ENCODE measurements at regions not wholly inside any gene's neighbourhood (a gene's known extent, or its start where the extent isn't known, plus 50 kb on each side); places are given as distances from the start of the nearest gene placed in this dataset.
"Not testable (repeated sequence)": the region's sequence is repeated elsewhere in the genome, so short reads cannot be mapped to it uniquely, and the experiment has no call there.

GRCh38 chr1:118453856-118454255 is 268.8 kb upstream of the SPAG17 start:
- DNase-seq (ENCODE audit: low spot score): not testable (repeated sequence)

- no peak for DNase-seq (ENCODE audit: low spot score)
Measured at GRCh38 chr1:118445156-118445555, 260.1 kb upstream of the SPAG17 start.

- no peak for DNase-seq (ENCODE audit: low spot score)
Measured at GRCh38 chr1:118442214-118442613, 257.2 kb upstream of the SPAG17 start.

GRCh38 chr1:118437664-118438063 is 252.6 kb upstream of the SPAG17 start:
- no peak for DNase-seq (ENCODE audit: low spot score)

GRCh38 chr1:118429856-118430255 is 244.8 kb upstream of the SPAG17 start:
- no peak for DNase-seq (ENCODE audit: low spot score)

- no peak for DNase-seq (ENCODE audit: low spot score)
Measured at GRCh38 chr1:118421868-118422350, 236.9 kb upstream of the SPAG17 start.

- DNase-seq (ENCODE audit: low spot score): no peak
Measured at GRCh38 chr1:118404024-118404423, 219.0 kb upstream of the SPAG17 start.

GRCh38 chr1:118397496-118397859 is 212.4 kb upstream of the SPAG17 start:
- DNase-seq (ENCODE audit: low spot score): no peak

GRCh38 chr1:118396829-118397495 is 211.9 kb upstream of the SPAG17 start:
- DNase-seq (ENCODE audit: low spot score): no peak

- DNase-seq (ENCODE audit: low spot score): no peak
Measured at GRCh38 chr1:118396279-118396678, 211.3 kb upstream of the SPAG17 start.

- DNase-seq (ENCODE audit: low spot score): no peak
Measured at GRCh38 chr1:118395430-118395991, 210.5 kb upstream of the SPAG17 start.

GRCh38 chr1:118390955-118391354 is 205.9 kb upstream of the SPAG17 start:
- no peak for DNase-seq (ENCODE audit: low spot score)

- no peak for DNase-seq (ENCODE audit: low spot score)
Measured at GRCh38 chr1:118388301-118388959, 203.4 kb upstream of the SPAG17 start.

- no peak for DNase-seq (ENCODE audit: low spot score)
Measured at GRCh38 chr1:118381197-118381869, 196.3 kb upstream of the SPAG17 start.

GRCh38 chr1:118377183-118377582 is 192.2 kb upstream of the SPAG17 start:
- DNase-seq (ENCODE audit: low spot score): not testable (repeated sequence)

GRCh38 chr1:118371612-118372011 is 186.6 kb upstream of the SPAG17 start:
- no peak for DNase-seq (ENCODE audit: low spot score)

GRCh38 chr1:118370861-118371260 is 185.8 kb upstream of the SPAG17 start:
- DNase-seq (ENCODE audit: low spot score): no peak

- no peak for DNase-seq (ENCODE audit: low spot score)
Measured at GRCh38 chr1:118366286-118366685, 181.3 kb upstream of the SPAG17 start.

- no peak for DNase-seq (ENCODE audit: low spot score)
Measured at GRCh38 chr1:118364882-118365281, 179.9 kb upstream of the SPAG17 start.

- DNase-seq (ENCODE audit: low spot score): no peak
Measured at GRCh38 chr1:118363396-118363795, 178.4 kb upstream of the SPAG17 start.

GRCh38 chr1:118360817-118361216 is 175.8 kb upstream of the SPAG17 start:
- no peak for DNase-seq (ENCODE audit: low spot score)

GRCh38 chr1:118346936-118347335 is 161.9 kb upstream of the SPAG17 start:
- DNase-seq (ENCODE audit: low spot score): no peak

All from germinal center (tissue), 1 donor.